ENCODE measurements at regions not wholly inside any gene's neighbourhood (a gene's known extent, or its start where the extent isn't known, plus 50 kb on each side); places are given as distances from the start of the nearest gene placed in this dataset.

DNA sequence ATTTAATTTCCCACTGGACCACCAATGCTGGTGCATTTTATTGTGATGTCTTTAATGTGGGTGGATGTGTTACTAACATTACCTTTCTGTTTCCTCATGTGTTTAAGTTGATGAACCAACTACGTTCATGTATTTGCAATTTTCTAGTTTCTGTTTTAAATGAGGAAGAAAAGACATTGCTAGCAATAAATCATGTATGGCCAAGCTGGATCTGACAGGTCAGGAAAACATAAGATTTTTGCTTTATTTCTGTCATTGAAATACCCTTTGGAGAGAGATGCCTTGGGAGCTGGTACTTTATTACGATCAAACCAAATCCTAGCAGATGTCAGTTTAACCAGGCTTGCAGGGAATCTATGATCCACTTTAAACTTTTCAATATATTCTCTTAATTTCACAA is 553.2 kb downstream of the RFC3 start:
- Mint-ChIP-seq H3K27ac (no peak overlapping the region), H3K4me1 (peaks cover under 1 to 7% of the 10 kb centered on the region in 2 experiments), H3K9me3 (peaks cover 5% of the 10 kb centered on the region in 2 experiments), H3K27me3 (ENCODE audit: low read depth) (no peaks in the 10 kb centered on the region; the same call in 1 of the 2 replicates), H3K36me3 (ENCODE audit: insufficient read depth in 1 of 3, low read depth in 3 of 3) (peaks cover 0 to 4% (median 2%) of the 10 kb centered on the region in 3 experiments; a peak in 4 of 7 replicates), H3K4me3 (no peak overlapping the region)
- Histone ChIP-seq H3K23me2 (ENCODE audit: insufficient read length, low read depth, low read length, poor library complexity, severe bottlenecking) (no peaks in the 10 kb centered on the region), H3K79me1 (ENCODE audit: insufficient read depth, low read depth, low read length, poor library complexity, severe bottlenecking) (no peaks in the 10 kb centered on the region), H3K4me2 (ENCODE audit: insufficient read depth, insufficient read length, low read length) (no peak overlapping the region), H4K20me1 (ENCODE audit: control insufficient read depth, insufficient read depth, insufficient read length) (no peaks in the 10 kb centered on the region), H2BK120ac (ENCODE audit: low read depth, low read length, poor library complexity, severe bottlenecking) (no peak overlapping the region), H4K5ac (ENCODE audit: insufficient read length, low read depth, low read length) (no peak overlapping the region), H3K9me3 (ENCODE audit: control insufficient read depth, low read depth, low read length) (no peaks in the 10 kb centered on the region), H2AFZ (ENCODE audit: low read length) (no peak overlapping the region), H2BK5ac (ENCODE audit: insufficient read length, low read length) (no peak overlapping the region), H2BK12ac (ENCODE audit: insufficient read length, low read depth, low read length) (no peak overlapping the region), H4K8ac (replicated peaks; ENCODE audit: insufficient read length, low read depth, low read length) (no peak overlapping the region), H3K14ac (ENCODE audit: insufficient read depth, low read length) (no peak overlapping the region), H3K56ac (ENCODE audit: insufficient read length, low read depth, low read length) (no peak overlapping the region), H2BK15ac (ENCODE audit: low read depth, low read length) (no peak overlapping the region), H3K4ac (ENCODE audit: low read depth, low read length) (no peak overlapping the region), H2BK20ac (ENCODE audit: low read depth, low read length, poor library complexity, severe bottlenecking) (no peak overlapping the region), H2AK5ac (ENCODE audit: insufficient read length, low read length) (no peak overlapping the region), H3K18ac (ENCODE audit: insufficient read length, low read depth, low read length) (no peak overlapping the region), H3K9ac (ENCODE audit: extremely low read depth, insufficient read length, low read length) (no peak overlapping the region), H4K91ac (ENCODE audit: insufficient read length, low read depth, low read length) (no peak overlapping the region), H3K4me1 (ENCODE audit: insufficient read depth, low read length) (peaks cover 2% of the 10 kb centered on the region; the same call in 1 of the 2 replicates), H3T11ph (ENCODE audit: low read length) (no peak overlapping the region), H3K79me2 (ENCODE audit: insufficient read depth, low read length) (no peaks in the 10 kb centered on the region), H3K23ac (ENCODE audit: insufficient read length, low read depth, low read length) (no peak overlapping the region), H3K27me3 (ENCODE audit: insufficient read depth, low read length) (no peaks in the 10 kb centered on the region), H3K27ac (ENCODE audit: insufficient read length, low read depth, low read length) (no peak overlapping the region)
- TF ChIP-seq, protein P1, sequence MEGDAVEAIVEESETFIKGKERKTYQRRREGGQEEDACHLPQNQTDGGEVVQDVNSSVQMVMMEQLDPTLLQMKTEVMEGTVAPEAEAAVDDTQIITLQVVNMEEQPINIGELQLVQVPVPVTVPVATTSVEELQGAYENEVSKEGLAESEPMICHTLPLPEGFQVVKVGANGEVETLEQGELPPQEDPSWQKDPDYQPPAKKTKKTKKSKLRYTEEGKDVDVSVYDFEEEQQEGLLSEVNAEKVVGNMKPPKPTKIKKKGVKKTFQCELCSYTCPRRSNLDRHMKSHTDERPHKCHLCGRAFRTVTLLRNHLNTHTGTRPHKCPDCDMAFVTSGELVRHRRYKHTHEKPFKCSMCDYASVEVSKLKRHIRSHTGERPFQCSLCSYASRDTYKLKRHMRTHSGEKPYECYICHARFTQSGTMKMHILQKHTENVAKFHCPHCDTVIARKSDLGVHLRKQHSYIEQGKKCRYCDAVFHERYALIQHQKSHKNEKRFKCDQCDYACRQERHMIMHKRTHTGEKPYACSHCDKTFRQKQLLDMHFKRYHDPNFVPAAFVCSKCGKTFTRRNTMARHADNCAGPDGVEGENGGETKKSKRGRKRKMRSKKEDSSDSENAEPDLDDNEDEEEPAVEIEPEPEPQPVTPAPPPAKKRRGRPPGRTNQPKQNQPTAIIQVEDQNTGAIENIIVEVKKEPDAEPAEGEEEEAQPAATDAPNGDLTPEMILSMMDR (conservative IDR thresholded peaks at IDR 0.05): no peak
- no CpG with 5 or more reads among the region's 2 CpGs for WGBS (ENCODE audit: extremely low coverage, insufficient read length, low lambda C conversion rate)
- DNase-seq: no peak

Measured in H9 (cell line).